ENCODE measurements at regions not wholly inside any gene's neighbourhood (a gene's known extent, or its start where the extent isn't known, plus 50 kb on each side); places are given as distances from the start of the nearest gene placed in this dataset.

GRCh38 chr4:125368671-125369081, 53.9 kb downstream of the FAT4 start (continued):
- TF ChIP-seq JUND (IDR thresholded peaks at IDR 0.05) (no peak), ZBTB33 (IDR thresholded peaks at IDR 0.05) (no peak), YY1 (IDR thresholded peaks at IDR 0.05) (no peak), RAD21 (IDR thresholded peaks at IDR 0.05) (no peak), MAX (IDR thresholded peaks at IDR 0.05) (no peak), FOXA2 (IDR thresholded peaks at IDR 0.05) (no peak)

- H3K9ac ChIP-seq (ENCODE audit: low read depth in 1 of 2, low read length in 2 of 2), result peak overlapping the region in 1 of 2 donors; percentile 60
- H3K27me3 ChIP-seq (ENCODE audit: control insufficient read depth in 4 of 4, insufficient read depth in 4 of 4, low read length in 3 of 4), result no peaks in the 10 kb centered on the region
- H3K36me3 ChIP-seq (ENCODE audit: control insufficient read depth in 4 of 4, insufficient read depth in 3 of 4, low read depth in 1 of 4, low read length in 3 of 4), result no peaks in the 10 kb centered on the region
- H3K9me3 ChIP-seq (ENCODE audit: control insufficient read depth in 4 of 4, low read length in 3 of 4), result no peaks in the 10 kb centered on the region
- no peak for DNase-seq (ENCODE audit: low spot score)
- no peak for TF ChIP-seq HNF4G (IDR thresholded peaks at IDR 0.05)
- TF ChIP-seq ZBTB33 (IDR thresholded peaks at IDR 0.05), result no peak
- TF ChIP-seq NR2F2 (IDR thresholded peaks at IDR 0.05), result no peak
- TF ChIP-seq ATF3 (IDR thresholded peaks at IDR 0.05), result no peak
- no peak for TF ChIP-seq FOXA1 (IDR thresholded peaks at IDR 0.05)
- TF ChIP-seq REST (IDR thresholded peaks at IDR 0.05), result no peak
- no peak for TF ChIP-seq HNF4A (conservative IDR thresholded peaks at IDR 0.05)
- no peak for TF ChIP-seq TAF1 (conservative IDR thresholded peaks at IDR 0.05)
- peak overlapping the region; percentile 52 to 61 for H3K27ac ChIP-seq (ENCODE audit: low read depth in 1 of 2, low read length in 2 of 2)
- H3K4me3 ChIP-seq (ENCODE audit: low read depth in 1 of 3, low read length in 3 of 3), result peak overlapping the region in 1 of 3 donors; percentile 60
- H3K4me1 ChIP-seq (ENCODE audit: control insufficient read depth in 4 of 4, insufficient read depth in 4 of 4, low read length in 3 of 4), result peaks cover 0 to 3% (median 3%) of the 10 kb centered on the region in 4 donors
- WGBS, result 87% methylated on average over 2 of the region's 2 CpGs
Observed at GRCh38 chr4:125369098-125369497, 54.3 kb downstream of the FAT4 start.

GRCh38 chr4:125370478-125370877, 55.7 kb downstream of the FAT4 start:
- no peaks in the 10 kb centered on the region for H3K36me3 ChIP-seq (ENCODE audit: control insufficient read depth in 4 of 4, insufficient read depth in 3 of 4, low read depth in 1 of 4, low read length in 3 of 4)
- H3K9me3 ChIP-seq (ENCODE audit: control insufficient read depth in 4 of 4, low read length in 3 of 4), result no peaks in the 10 kb centered on the region
- DNase-seq (ENCODE audit: low spot score), result no peak
- H3K9ac ChIP-seq (ENCODE audit: low read depth in 1 of 2, low read length in 2 of 2), result no peak overlapping the region
- H3K27me3 ChIP-seq (ENCODE audit: control insufficient read depth in 4 of 4, insufficient read depth in 4 of 4, low read length in 3 of 4), result no peaks in the 10 kb centered on the region
- no peak for TF ChIP-seq SP1 (IDR thresholded peaks at IDR 0.05)
- no peak for TF ChIP-seq NR2F2 (IDR thresholded peaks at IDR 0.05)
- TF ChIP-seq RAD21 (IDR thresholded peaks at IDR 0.05), result no peak
- TF ChIP-seq GABPA (IDR thresholded peaks at IDR 0.05 in 1 of 2, conservative IDR thresholded peaks at IDR 0.05 in 1 of 2), result no peak
- TF ChIP-seq HNF4A (conservative IDR thresholded peaks at IDR 0.05), result no peak
- TF ChIP-seq YY1 (IDR thresholded peaks at IDR 0.05), result no peak
- TF ChIP-seq CTCF (IDR thresholded peaks at IDR 0.05; ENCODE audit: low read depth, low read length, missing input control), result no peak
- no peak overlapping the region for H3K27ac ChIP-seq (ENCODE audit: low read depth in 1 of 2, low read length in 2 of 2)
- H3K4me3 ChIP-seq (ENCODE audit: low read depth in 1 of 3, low read length in 3 of 3), result no peak overlapping the region
- WGBS, result 96% methylated on average over 2 of the region's 2 CpGs
- H3K4me1 ChIP-seq (ENCODE audit: control insufficient read depth in 4 of 4, insufficient read depth in 4 of 4, low read length in 3 of 4), result peaks cover 0 to 3% (median 3%) of the 10 kb centered on the region in 4 donors
